ENCODE measurements at regions not wholly inside any gene's neighbourhood (a gene's known extent, or its start where the extent isn't known, plus 50 kb on each side); places are given as distances from the start of the nearest gene placed in this dataset.

DNA sequence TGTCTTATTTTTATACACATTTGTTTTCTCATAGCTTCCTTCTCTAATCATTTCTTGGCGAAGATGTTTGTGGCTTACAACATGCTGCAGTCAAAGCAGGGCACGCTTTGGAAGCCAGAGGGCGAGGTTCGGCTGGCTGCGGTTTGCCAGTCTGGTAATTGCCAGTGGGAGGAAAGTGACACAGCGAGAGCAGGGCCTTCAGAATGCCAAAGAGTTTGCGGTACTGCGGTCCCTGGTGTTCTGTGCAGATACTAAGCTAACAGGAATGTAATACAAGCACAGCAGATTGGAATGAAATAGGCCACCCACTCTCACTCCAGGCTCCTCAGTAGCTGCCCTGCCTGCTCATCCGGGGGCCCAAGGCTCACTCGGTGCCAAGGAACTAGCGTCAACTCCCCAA is 58.7 kb upstream of the TGM3 start:
- peak; percentile 48 for DNase-seq

DNA sequence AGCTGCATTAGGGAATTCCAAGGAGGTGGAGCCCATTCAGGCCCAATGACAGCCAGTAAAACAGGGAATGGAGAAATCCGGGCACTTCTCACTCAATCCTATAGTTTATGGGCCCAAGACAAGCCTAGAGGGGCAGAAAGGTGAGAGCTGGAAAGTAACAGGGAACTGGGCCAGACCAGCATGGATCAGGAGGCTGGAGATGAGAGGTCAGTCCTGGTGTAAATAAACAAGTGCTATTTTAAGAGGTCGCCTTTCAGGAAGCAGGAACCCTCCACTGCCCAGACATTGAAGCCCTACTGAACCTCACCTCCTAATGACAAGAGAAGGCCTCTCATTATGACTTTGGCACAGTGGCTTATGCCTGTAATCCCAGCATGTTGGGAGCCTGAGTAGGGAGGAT is 57.2 kb upstream of the TGM3 start:
- DNase-seq, result no peak

GRCh38 chr20:2240835-2241234 is 55.0 kb upstream of the TGM3 start:
- DNase-seq, result no peak

DNA sequence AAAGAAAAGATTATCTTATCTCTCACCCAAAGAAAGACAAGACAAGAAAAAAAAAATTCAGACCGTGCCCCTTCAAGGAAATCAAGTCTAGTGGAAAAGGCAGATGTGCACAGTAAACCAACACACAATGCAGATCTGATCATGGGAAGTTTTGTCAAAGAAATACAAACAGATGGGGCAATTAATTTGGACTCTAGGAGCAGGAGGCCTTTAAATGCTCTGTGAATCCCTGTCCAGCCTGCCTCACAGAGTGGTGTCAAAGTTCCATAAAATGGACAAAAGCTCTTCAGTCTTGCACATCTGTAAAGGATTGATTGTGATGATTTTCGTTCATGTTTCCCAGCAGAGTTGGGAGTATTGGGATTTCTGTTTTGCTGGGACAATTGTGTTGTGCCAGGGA is 53.1 kb upstream of the TGM3 start:
- DNase-seq, result no peak

DNA sequence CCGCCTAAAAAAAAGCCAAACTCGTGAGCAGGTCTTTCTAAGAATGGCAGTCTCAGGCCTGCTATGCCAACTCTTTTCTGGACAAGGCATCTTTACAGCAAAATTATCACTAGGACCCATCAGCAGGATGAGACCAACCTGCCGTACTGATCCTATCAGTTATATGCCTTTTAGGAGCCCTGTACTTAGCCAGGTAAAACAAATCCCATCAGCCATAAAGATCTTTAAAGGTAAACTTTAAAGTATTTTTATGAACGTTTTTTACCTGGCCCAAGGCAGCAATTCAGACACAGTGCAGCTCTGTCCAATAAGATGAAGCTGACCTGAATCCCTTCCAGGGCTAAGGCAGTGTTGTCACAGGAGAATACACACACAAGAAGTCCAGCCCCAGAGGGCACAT is 51.3 kb upstream of the TGM3 start:
- no peak for DNase-seq

DNA sequence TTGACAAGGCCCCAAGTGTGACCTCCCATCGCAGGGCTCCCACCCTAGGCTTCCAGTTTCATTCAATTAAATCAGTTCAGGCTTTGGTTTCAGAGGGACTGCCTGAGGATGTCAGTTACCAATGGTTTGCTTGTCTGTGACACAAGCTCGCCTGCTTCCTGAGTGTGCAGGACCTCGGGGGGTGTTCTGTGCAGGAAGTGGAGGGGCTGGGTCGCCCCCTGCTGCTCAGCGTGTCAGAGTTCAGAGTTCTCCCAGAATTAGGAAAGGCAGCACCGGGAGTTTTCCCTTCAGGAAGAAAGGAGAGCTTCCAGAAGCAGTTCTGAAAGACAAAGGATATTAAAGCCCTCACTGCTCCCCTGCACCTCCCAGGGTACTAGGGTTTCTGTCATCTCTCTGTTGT is 50.8 kb upstream of the TGM3 start:
- DNase-seq, result no peak

- DNase-seq, result no peak
These were observed 50.2 kb upstream of the TGM3 start for GRCh38 chr20:2245637-2246036.

Measured in right forelimb (tissue), 1 donor.